ENCODE measurements at regions not wholly inside any gene's neighbourhood (a gene's known extent, or its start where the extent isn't known, plus 50 kb on each side); places are given as distances from the start of the nearest gene placed in this dataset.

- no peak for DNase-seq (ENCODE audit: extremely low read depth, insufficient read length)
These were observed 50.2 kb upstream of the DNAH5 start for GRCh38 chr5:13994621-13995253.

More at GRCh38 chr5:13994621-13995253, 50.2 kb upstream of the DNAH5 start:
- H3K36me3 ChIP-seq (ENCODE audit: control insufficient read depth, insufficient read depth, low read length), result no peaks in the 10 kb centered on the region
- H3K27me3 ChIP-seq (replicated peaks; ENCODE audit: control insufficient read depth, insufficient read depth, low read length), result no peaks in the 10 kb centered on the region
- no peak overlapping the region for H3K4me3 ChIP-seq (replicated peaks; ENCODE audit: low read depth, low read length)
- no peak for TF ChIP-seq CTCF (IDR thresholded peaks at IDR 0.05; ENCODE audit: insufficient read depth, low read length, poor library complexity, severe bottlenecking)
